ENCODE measurements at regions not wholly inside any gene's neighbourhood (a gene's known extent, or its start where the extent isn't known, plus 50 kb on each side); places are given as distances from the start of the nearest gene placed in this dataset.

GRCh38 chr2:128625963-128626759, 307.5 kb upstream of the HS6ST1 start:
- Mint-ChIP-seq H3K9me3 (no peaks in the 10 kb centered on the region), H3K27me3 (peaks cover 0 to 27% (median 3%) of the 10 kb centered on the region in 5 donors), H3K4me3 (no peak overlapping the region), H3K27ac (no peak overlapping the region), H3K4me1 (peaks cover 0 to 17% (median 5%) of the 10 kb centered on the region in 7 donors), H3K36me3 (no peaks in the 10 kb centered on the region)
- ATAC-seq (no peak), DNase-seq (no peak)
- Histone ChIP-seq H3K4me1 (ENCODE audit: control insufficient read depth in 2 of 2, insufficient read depth in 2 of 2, low read length in 2 of 2) (no peaks in the 10 kb centered on the region), H3K27ac (ENCODE audit: low read depth, low read length) (no peak overlapping the region), H3K4me3 (ENCODE audit: low read length) (no peak overlapping the region), H3K36me3 (ENCODE audit: control insufficient read depth in 2 of 3, insufficient read depth in 3 of 3, low read length in 3 of 3) (no peaks in the 10 kb centered on the region), H3K27me3 (ENCODE audit: control insufficient read depth in 2 of 2, insufficient read depth in 2 of 2, low read length in 2 of 2) (no peaks in the 10 kb centered on the region), H3K9me3 (ENCODE audit: control insufficient read depth in 2 of 3, low read length in 3 of 3) (no peaks in the 10 kb centered on the region)
- CTCF ChIA-PET: no interaction called here
- POLR2A ChIA-PET: no interaction called here
- intact Hi-C loops (cut with micrococcal nuclease): no loop called here

- no peak overlapping the region for H3K4me3 ChIP-seq (ENCODE audit: low read length)
- peaks cover 0 to 28% (median 3%) of the 10 kb centered on the region in 5 donors for H3K27me3 Mint-ChIP-seq
- H3K4me1 ChIP-seq (ENCODE audit: control insufficient read depth in 2 of 2, insufficient read depth in 2 of 2, low read length in 2 of 2): no peaks in the 10 kb centered on the region
- no peaks in the 10 kb centered on the region for H3K9me3 ChIP-seq (ENCODE audit: control insufficient read depth in 2 of 3, low read length in 3 of 3)
- CTCF ChIA-PET: no interaction called here
- H3K36me3 ChIP-seq (ENCODE audit: control insufficient read depth in 2 of 3, insufficient read depth in 3 of 3, low read length in 3 of 3): no peaks in the 10 kb centered on the region
- no peaks in the 10 kb centered on the region for H3K27me3 ChIP-seq (ENCODE audit: control insufficient read depth in 2 of 2, insufficient read depth in 2 of 2, low read length in 2 of 2)
- POLR2A ChIA-PET: no interaction called here
- no peak overlapping the region for H3K27ac ChIP-seq (ENCODE audit: low read depth, low read length)
- DNase-seq (no peak), ATAC-seq (no peak)
- intact Hi-C loops (cut with micrococcal nuclease): no loop called here
- H3K27ac Mint-ChIP-seq: no peak overlapping the region
- H3K4me1 Mint-ChIP-seq: peaks cover 0 to 17% (median 5%) of the 10 kb centered on the region in 7 donors
- H3K9me3 Mint-ChIP-seq: peaks cover 0 to 2% (median 0%) of the 10 kb centered on the region in 11 donors
- no peak overlapping the region for H3K4me3 Mint-ChIP-seq
- no peaks in the 10 kb centered on the region for H3K36me3 Mint-ChIP-seq
These were observed 308.3 kb upstream of the HS6ST1 start for GRCh38 chr2:128626760-128627511.

GRCh38 chr2:128628206-128628605, 309.5 kb upstream of the HS6ST1 start:
- Mint-ChIP-seq H3K36me3 (no peaks in the 10 kb centered on the region), H3K27ac (no peak overlapping the region), H3K4me1 (peaks cover 0 to 15% (median 5%) of the 10 kb centered on the region in 7 donors), H3K9me3 (peaks cover 0 to 2% (median 0%) of the 10 kb centered on the region in 11 donors), H3K27me3 (peaks cover 0 to 28% (median 3%) of the 10 kb centered on the region in 5 donors), H3K4me3 (no peak overlapping the region)
- H3K4me1 ChIP-seq (ENCODE audit: control insufficient read depth in 2 of 2, insufficient read depth in 2 of 2, low read length in 2 of 2): no peaks in the 10 kb centered on the region
- H3K36me3 ChIP-seq (ENCODE audit: control insufficient read depth in 2 of 3, insufficient read depth in 3 of 3, low read length in 3 of 3): no peaks in the 10 kb centered on the region
- H3K27ac ChIP-seq (ENCODE audit: low read depth, low read length): no peak overlapping the region
- H3K4me3 ChIP-seq (ENCODE audit: low read length): no peak overlapping the region
- DNase-seq (no peak), ATAC-seq (no peak)
- intact Hi-C loops (cut with micrococcal nuclease): no loop called here
- no peaks in the 10 kb centered on the region for H3K9me3 ChIP-seq (ENCODE audit: control insufficient read depth in 2 of 3, low read length in 3 of 3)
- POLR2A ChIA-PET: no interaction called here
- CTCF ChIA-PET: no interaction called here
- no peaks in the 10 kb centered on the region for H3K27me3 ChIP-seq (ENCODE audit: control insufficient read depth in 2 of 2, insufficient read depth in 2 of 2, low read length in 2 of 2)

GRCh38 chr2:128628996-128629395, 310.3 kb upstream of the HS6ST1 start:
- no peaks in the 10 kb centered on the region for H3K36me3 Mint-ChIP-seq
- H3K27ac ChIP-seq (ENCODE audit: low read depth, low read length): no peak overlapping the region
- H3K27me3 Mint-ChIP-seq: peaks cover 0 to 30% (median 3%) of the 10 kb centered on the region in 5 donors
- peaks cover 0 to 2% (median 0%) of the 10 kb centered on the region in 11 donors for H3K9me3 Mint-ChIP-seq
- intact Hi-C loops (cut with micrococcal nuclease): no loop called here
- no peak overlapping the region for H3K4me3 Mint-ChIP-seq
- DNase-seq (no peak), ATAC-seq (no peak)
- H3K9me3 ChIP-seq (ENCODE audit: control insufficient read depth in 2 of 3, low read length in 3 of 3): no peaks in the 10 kb centered on the region
- no peak overlapping the region for H3K27ac Mint-ChIP-seq
- no peaks in the 10 kb centered on the region for H3K4me1 ChIP-seq (ENCODE audit: control insufficient read depth in 2 of 2, insufficient read depth in 2 of 2, low read length in 2 of 2)
- CTCF ChIA-PET: no interaction called here
- H3K4me1 Mint-ChIP-seq: peaks cover 0 to 7% (median 5%) of the 10 kb centered on the region in 7 donors
- no peak overlapping the region for H3K4me3 ChIP-seq (ENCODE audit: low read length)
- H3K27me3 ChIP-seq (ENCODE audit: control insufficient read depth in 2 of 2, insufficient read depth in 2 of 2, low read length in 2 of 2): no peaks in the 10 kb centered on the region
- no peaks in the 10 kb centered on the region for H3K36me3 ChIP-seq (ENCODE audit: control insufficient read depth in 2 of 3, insufficient read depth in 3 of 3, low read length in 3 of 3)
- POLR2A ChIA-PET: no interaction called here

GRCh38 chr2:128630974-128631697, 312.5 kb upstream of the HS6ST1 start:
- intact Hi-C loops (cut with micrococcal nuclease): no loop called here
- Mint-ChIP-seq H3K9me3 (peaks cover 0 to 2% (median 0%) of the 10 kb centered on the region in 11 donors), H3K36me3 (no peaks in the 10 kb centered on the region), H3K4me1 (peaks cover 0 to 3% (median 0%) of the 10 kb centered on the region in 7 donors), H3K27me3 (peaks cover 0 to 32% (median 3%) of the 10 kb centered on the region in 5 donors), H3K27ac (no peak overlapping the region), H3K4me3 (no peak overlapping the region)
- H3K27me3 ChIP-seq (ENCODE audit: control insufficient read depth in 2 of 2, insufficient read depth in 2 of 2, low read length in 2 of 2): no peaks in the 10 kb centered on the region
- no peak overlapping the region for H3K4me3 ChIP-seq (ENCODE audit: low read length)
- CTCF ChIA-PET: no interaction called here
- no peak overlapping the region for H3K27ac ChIP-seq (ENCODE audit: low read depth, low read length)
- DNase-seq: peak in 1 of 9 donors; percentile 6
- no peaks in the 10 kb centered on the region for H3K9me3 ChIP-seq (ENCODE audit: control insufficient read depth in 2 of 3, low read length in 3 of 3)
- POLR2A ChIA-PET: no interaction called here
- no peaks in the 10 kb centered on the region for H3K4me1 ChIP-seq (ENCODE audit: control insufficient read depth in 2 of 2, insufficient read depth in 2 of 2, low read length in 2 of 2)
- ATAC-seq: no peak
- H3K36me3 ChIP-seq (ENCODE audit: control insufficient read depth in 2 of 3, insufficient read depth in 3 of 3, low read length in 3 of 3): no peaks in the 10 kb centered on the region

- DNase-seq (peak in 1 of 9 donors; percentile 16), ATAC-seq (no peak)
- no peak overlapping the region for H3K27ac ChIP-seq (ENCODE audit: low read depth, low read length)
- no peaks in the 10 kb centered on the region for H3K27me3 ChIP-seq (ENCODE audit: control insufficient read depth in 2 of 2, insufficient read depth in 2 of 2, low read length in 2 of 2)
- H3K27ac Mint-ChIP-seq: peak overlapping the region in 1 of 9 donors; percentile 63
- H3K36me3 Mint-ChIP-seq: no peaks in the 10 kb centered on the region
- no peak overlapping the region for H3K4me3 ChIP-seq (ENCODE audit: low read length)
- CTCF ChIA-PET: no interaction called here
- peaks cover 0 to 2% (median 0%) of the 10 kb centered on the region in 11 donors for H3K9me3 Mint-ChIP-seq
- no peaks in the 10 kb centered on the region for H3K4me1 Mint-ChIP-seq
- H3K36me3 ChIP-seq (ENCODE audit: control insufficient read depth in 2 of 3, insufficient read depth in 3 of 3, low read length in 3 of 3): no peaks in the 10 kb centered on the region
- no peaks in the 10 kb centered on the region for H3K4me1 ChIP-seq (ENCODE audit: control insufficient read depth in 2 of 2, insufficient read depth in 2 of 2, low read length in 2 of 2)
- no peak overlapping the region for H3K4me3 Mint-ChIP-seq
- peaks cover 0 to 26% (median 3%) of the 10 kb centered on the region in 5 donors for H3K27me3 Mint-ChIP-seq
- intact Hi-C loops (cut with micrococcal nuclease): no loop called here
- no peaks in the 10 kb centered on the region for H3K9me3 ChIP-seq (ENCODE audit: control insufficient read depth in 2 of 3, low read length in 3 of 3)
- POLR2A ChIA-PET: no interaction called here
These were observed 313.2 kb upstream of the HS6ST1 start for GRCh38 chr2:128631698-128632500.

All from naive thymus-derived CD4-positive, alpha-beta T cell (primary cell).